ENCODE measurements at regions not wholly inside any gene's neighbourhood (a gene's known extent, or its start where the extent isn't known, plus 50 kb on each side); places are given as distances from the start of the nearest gene placed in this dataset.

- no peaks in the 10 kb centered on the region for H3F3A ChIP-seq (ENCODE audit: insufficient read depth, low read depth)
- no peak overlapping the region for H3K4me3 ChIP-seq
- H4K20me1 ChIP-seq (ENCODE audit: insufficient read depth), result no peaks in the 10 kb centered on the region
- H3K4me1 ChIP-seq (replicated peaks; ENCODE audit: insufficient read depth), result no peaks in the 10 kb centered on the region
- no peaks in the 10 kb centered on the region for H3K79me2 ChIP-seq (ENCODE audit: low read depth)
- no TSS peak for BruUV-seq (replicated peaks)
- intact Hi-C loops (cut with micrococcal nuclease; ENCODE audit: unreplicated experiment), result no loop called here
- DNase-seq, result no peak
- no peak overlapping the region for H3K4me2 ChIP-seq
- no peaks in the 10 kb centered on the region for H3K36me3 ChIP-seq (ENCODE audit: low read depth)
- ChIA-PET CTCF (no interaction called here), POLR2A (ENCODE audit: unreplicated experiment) (no interaction called here)
- H3K27ac ChIP-seq, result no peak overlapping the region
- no peaks in the 10 kb centered on the region for H3K9me3 ChIP-seq (ENCODE audit: insufficient read depth, low read depth)
- TF ChIP-seq EZH2 (IDR thresholded peaks at IDR 0.05; ENCODE audit: low read depth) (no peak), CTCF (conservative IDR thresholded peaks at IDR 0.05) (no peak)
- no peaks in the 10 kb centered on the region for H3K27me3 ChIP-seq (ENCODE audit: insufficient read depth, low read depth)
- H3K9me2 ChIP-seq (ENCODE audit: insufficient read depth), result no peaks in the 10 kb centered on the region
- no peak overlapping the region for H2AFZ ChIP-seq
These were observed 197.2 kb upstream of the IL15 start for GRCh38 chr4:141439223-141439622.

DNA sequence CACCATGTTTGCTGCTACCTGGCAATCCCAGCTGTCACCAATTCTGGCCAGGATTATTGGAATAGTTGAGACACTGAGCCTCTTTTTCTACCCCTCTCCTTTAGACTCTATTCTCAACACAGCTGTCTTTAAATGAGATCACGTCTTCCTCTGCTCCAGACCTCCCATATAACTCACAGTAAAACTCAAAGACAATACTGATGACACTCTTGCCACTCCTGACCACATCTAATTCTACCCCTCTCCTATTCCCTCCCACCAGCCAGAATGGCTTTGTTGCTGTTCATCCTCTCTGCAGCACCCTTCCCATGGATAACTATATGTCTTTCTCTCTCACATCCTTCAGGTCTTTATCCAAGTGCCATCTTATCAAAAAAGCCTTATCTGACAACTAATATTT, 188.6 kb upstream of the IL15 start:
- Histone ChIP-seq H3K4me2 (no peak overlapping the region), H3K36me3 (ENCODE audit: low read depth) (no peaks in the 10 kb centered on the region), H3K9me3 (ENCODE audit: insufficient read depth, low read depth) (no peaks in the 10 kb centered on the region), H3K27me3 (ENCODE audit: insufficient read depth, low read depth) (no peaks in the 10 kb centered on the region), H3K27ac (no peak overlapping the region), H3K4me1 (replicated peaks; ENCODE audit: insufficient read depth) (no peaks in the 10 kb centered on the region), H3K4me3 (no peak overlapping the region), H2AFZ (no peak overlapping the region; the same call in 1 of the 2 replicates), H3F3A (ENCODE audit: insufficient read depth, low read depth) (no peaks in the 10 kb centered on the region), H4K20me1 (ENCODE audit: insufficient read depth) (no peaks in the 10 kb centered on the region), H3K9me2 (ENCODE audit: insufficient read depth) (no peaks in the 10 kb centered on the region), H3K79me2 (ENCODE audit: low read depth) (no peaks in the 10 kb centered on the region)
- POLR2A ChIA-PET (ENCODE audit: unreplicated experiment), result no interaction called here
- no TSS peak for BruUV-seq (replicated peaks)
- no peak for DNase-seq
- no peak for TF ChIP-seq EZH2 (IDR thresholded peaks at IDR 0.05; ENCODE audit: low read depth)
- no peak for TF ChIP-seq CTCF (conservative IDR thresholded peaks at IDR 0.05)
- CTCF ChIA-PET, result no interaction called here
- intact Hi-C loops (cut with micrococcal nuclease; ENCODE audit: unreplicated experiment), result no loop called here

DNA sequence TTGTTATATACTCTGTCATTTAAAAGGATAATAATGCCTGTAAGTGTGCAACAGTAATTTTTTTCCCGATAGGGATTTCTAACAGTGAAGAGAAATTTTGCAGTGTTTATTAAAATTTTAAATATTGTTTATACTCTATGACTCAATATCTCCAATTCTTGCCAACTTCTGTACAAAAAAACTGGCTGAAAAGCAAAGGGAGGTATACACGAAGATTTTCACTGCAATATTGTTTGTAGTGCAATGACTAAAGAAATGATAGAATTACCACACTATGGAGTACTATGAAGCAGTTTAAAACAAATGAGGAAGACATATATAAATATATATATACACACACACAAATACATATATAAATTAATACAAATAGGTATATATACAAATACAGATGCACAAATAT, 187.9 kb upstream of the IL15 start:
- ChIA-PET POLR2A (ENCODE audit: unreplicated experiment) (no interaction called here), CTCF (no interaction called here)
- H3K27ac ChIP-seq, result no peak overlapping the region
- DNase-seq, result no peak
- no peaks in the 10 kb centered on the region for H4K20me1 ChIP-seq (ENCODE audit: insufficient read depth)
- no peak overlapping the region for H3K4me2 ChIP-seq
- H3K27me3 ChIP-seq (ENCODE audit: insufficient read depth, low read depth), result no peaks in the 10 kb centered on the region
- H3K4me3 ChIP-seq, result no peak overlapping the region
- no peaks in the 10 kb centered on the region for H3K9me3 ChIP-seq (ENCODE audit: insufficient read depth, low read depth)
- TF ChIP-seq EZH2 (IDR thresholded peaks at IDR 0.05; ENCODE audit: low read depth), result no peak
- no peak for TF ChIP-seq CTCF (conservative IDR thresholded peaks at IDR 0.05)
- H2AFZ ChIP-seq, result no peak overlapping the region
- H3F3A ChIP-seq (ENCODE audit: insufficient read depth, low read depth), result no peaks in the 10 kb centered on the region
- intact Hi-C loops (cut with micrococcal nuclease; ENCODE audit: unreplicated experiment), result no loop called here
- no TSS peak for BruUV-seq (replicated peaks)
- no peaks in the 10 kb centered on the region for H3K4me1 ChIP-seq (replicated peaks; ENCODE audit: insufficient read depth)
- no peaks in the 10 kb centered on the region for H3K36me3 ChIP-seq (ENCODE audit: low read depth)
- H3K79me2 ChIP-seq (ENCODE audit: low read depth), result no peaks in the 10 kb centered on the region
- no peaks in the 10 kb centered on the region for H3K9me2 ChIP-seq (ENCODE audit: insufficient read depth)
